ENCODE measurements at regions not wholly inside any gene's neighbourhood (a gene's known extent, or its start where the extent isn't known, plus 50 kb on each side); places are given as distances from the start of the nearest gene placed in this dataset.
"Not testable (repeated sequence)": the region's sequence is repeated elsewhere in the genome, so short reads cannot be mapped to it uniquely, and the experiment has no call there.

GRCh38 chr7:51882412-51882811, 565.8 kb upstream of the COBL start:
- DNase-seq: no peak

- no peak for DNase-seq
Measured at GRCh38 chr7:51881309-51881708, 564.7 kb upstream of the COBL start.

GRCh38 chr7:51878865-51879264, 562.3 kb upstream of the COBL start:
- DNase-seq: no peak

- DNase-seq: no peak
Measured at GRCh38 chr7:51869452-51869851, 552.8 kb upstream of the COBL start.

- no peak for DNase-seq
Measured at GRCh38 chr7:51867117-51867516, 550.5 kb upstream of the COBL start.

- no peak for DNase-seq
Measured at GRCh38 chr7:51860305-51860704, 543.7 kb upstream of the COBL start.

- no peak for DNase-seq
Measured at GRCh38 chr7:51850126-51850525, 533.5 kb upstream of the COBL start.

GRCh38 chr7:51847461-51848134, 531.0 kb upstream of the COBL start:
- DNase-seq: no peak

- DNase-seq: not testable (repeated sequence)
Measured at GRCh38 chr7:51839130-51839529, 522.5 kb upstream of the COBL start.

- no peak for DNase-seq
Measured at GRCh38 chr7:51827631-51828030, 511.0 kb upstream of the COBL start.

GRCh38 chr7:51824050-51824449, 507.4 kb upstream of the COBL start:
- no peak for DNase-seq

GRCh38 chr7:51823437-51823836, 506.8 kb upstream of the COBL start:
- no peak for DNase-seq

- DNase-seq: no peak
Measured at GRCh38 chr7:51817694-51818225, 501.2 kb upstream of the COBL start.

GRCh38 chr7:51805783-51806431, 489.3 kb upstream of the COBL start:
- not testable (repeated sequence) for DNase-seq

GRCh38 chr7:51802718-51803117, 486.1 kb upstream of the COBL start:
- DNase-seq: no peak

GRCh38 chr7:51797371-51797770, 480.8 kb upstream of the COBL start:
- DNase-seq: no peak

GRCh38 chr7:51792796-51793195, 476.2 kb upstream of the COBL start:
- no peak for DNase-seq

- no peak for DNase-seq
Measured at GRCh38 chr7:51789489-51789888, 472.9 kb upstream of the COBL start.

- DNase-seq: no peak
Measured at GRCh38 chr7:51786284-51786683, 469.7 kb upstream of the COBL start.

GRCh38 chr7:51785876-51786275, 469.3 kb upstream of the COBL start:
- no peak for DNase-seq

GRCh38 chr7:51785171-51785570, 468.6 kb upstream of the COBL start:
- DNase-seq: no peak

- no peak for DNase-seq
Measured at GRCh38 chr7:51783241-51783640, 466.6 kb upstream of the COBL start.

- no peak for DNase-seq
Measured at GRCh38 chr7:51778121-51778520, 461.5 kb upstream of the COBL start.

GRCh38 chr7:51774178-51774577, 457.6 kb upstream of the COBL start:
- DNase-seq: no peak

Measured in dermis blood vessel endothelial cell (primary cell).